ENCODE measurements at regions not wholly inside any gene's neighbourhood (a gene's known extent, or its start where the extent isn't known, plus 50 kb on each side); places are given as distances from the start of the nearest gene placed in this dataset.

DNA sequence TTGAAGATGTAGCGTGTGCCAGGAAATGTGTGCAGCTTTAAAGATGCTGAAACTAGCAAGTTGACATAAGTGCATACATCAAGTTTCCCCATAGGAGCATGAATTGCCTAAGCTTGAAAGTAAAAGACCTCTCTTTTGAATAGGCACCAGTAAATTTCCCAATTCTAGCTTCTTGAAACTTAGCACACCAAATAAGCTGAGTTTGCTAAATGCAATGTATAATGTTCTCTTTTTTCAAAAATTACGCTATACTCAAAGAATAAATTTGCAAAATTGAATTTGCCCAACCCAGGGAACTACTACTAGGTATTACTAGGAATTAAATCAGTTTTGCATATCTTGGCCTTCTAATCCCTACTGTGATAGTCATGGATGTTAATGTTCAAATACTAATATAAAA, 923.9 kb upstream of the LCORL start:
- no peak for DNase-seq (ENCODE audit: low spot score)

DNA sequence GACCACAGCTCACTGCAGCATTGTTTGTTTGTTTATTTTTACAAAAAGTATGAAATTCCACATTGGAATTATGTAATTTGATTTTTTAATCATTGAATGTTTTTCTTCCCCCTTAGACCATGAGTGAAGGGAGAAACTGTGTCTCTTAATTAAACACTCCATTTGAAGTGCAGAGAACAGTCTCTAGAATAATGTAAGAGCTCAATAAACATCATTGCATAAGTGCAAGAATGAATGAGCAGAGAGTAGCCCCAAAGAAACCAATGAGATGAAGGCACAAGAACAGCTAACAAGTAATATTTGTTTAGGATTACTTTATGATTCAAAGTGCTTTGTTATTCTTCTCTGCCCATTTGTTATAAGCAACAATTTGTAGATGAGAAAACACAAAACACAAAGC, 921.3 kb upstream of the LCORL start:
- no peak for DNase-seq (ENCODE audit: low spot score)

DNA sequence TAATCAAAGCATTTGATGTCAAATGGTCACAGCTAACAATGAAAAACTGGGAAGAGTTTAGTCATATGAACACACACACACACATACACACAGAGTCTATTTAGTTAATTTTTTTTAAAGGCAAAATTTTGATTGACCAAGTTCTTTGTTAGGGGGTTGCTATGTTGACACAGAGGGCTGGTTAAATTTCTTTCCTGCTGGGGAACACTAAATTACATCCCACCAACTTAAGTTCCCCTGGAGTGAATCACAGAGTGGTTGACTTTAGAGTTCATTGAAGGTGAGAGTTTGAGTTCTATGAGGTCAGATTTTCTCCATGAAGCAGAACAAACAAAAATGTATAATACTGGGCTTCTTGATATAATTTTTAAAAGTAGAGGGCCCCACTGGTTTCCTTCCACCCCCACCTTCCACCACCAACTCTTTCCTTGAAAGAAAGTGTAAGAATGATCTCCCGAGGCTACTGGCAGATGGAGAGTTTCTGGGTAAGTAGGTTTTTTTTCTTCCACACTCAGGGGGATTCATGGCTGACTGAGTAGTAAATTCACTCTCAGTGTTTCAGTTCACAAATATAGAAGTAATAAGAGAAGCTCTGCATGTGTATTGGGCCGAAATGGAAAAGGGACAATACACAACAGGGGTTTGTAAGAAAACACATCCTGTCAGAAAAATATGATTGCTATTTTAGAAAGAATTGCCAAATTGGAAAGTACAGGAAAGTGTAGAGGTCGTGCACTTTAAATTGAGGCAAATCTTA, 917.0 kb upstream of the LCORL start:
- no peak for DNase-seq (ENCODE audit: low spot score)

DNA sequence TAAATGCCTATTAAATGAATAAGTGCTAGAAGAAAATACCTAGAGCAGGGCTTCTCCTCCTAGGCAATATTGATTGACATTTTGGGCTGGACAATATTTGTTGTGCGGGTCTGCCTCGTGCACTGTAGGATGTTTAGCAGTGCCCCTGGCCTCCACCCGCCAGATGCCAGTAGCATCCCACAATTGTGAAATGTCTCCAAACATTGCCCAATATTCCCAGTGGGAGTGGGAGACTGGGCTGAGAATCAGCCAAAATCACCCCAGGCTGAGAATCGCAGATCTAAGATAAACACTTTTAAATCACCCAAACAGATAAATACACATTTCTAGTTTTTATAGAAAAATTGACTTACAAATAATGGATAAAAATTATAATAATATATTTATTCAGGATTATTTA, 916.2 kb upstream of the LCORL start:
- DNase-seq (ENCODE audit: low spot score): no peak

DNA sequence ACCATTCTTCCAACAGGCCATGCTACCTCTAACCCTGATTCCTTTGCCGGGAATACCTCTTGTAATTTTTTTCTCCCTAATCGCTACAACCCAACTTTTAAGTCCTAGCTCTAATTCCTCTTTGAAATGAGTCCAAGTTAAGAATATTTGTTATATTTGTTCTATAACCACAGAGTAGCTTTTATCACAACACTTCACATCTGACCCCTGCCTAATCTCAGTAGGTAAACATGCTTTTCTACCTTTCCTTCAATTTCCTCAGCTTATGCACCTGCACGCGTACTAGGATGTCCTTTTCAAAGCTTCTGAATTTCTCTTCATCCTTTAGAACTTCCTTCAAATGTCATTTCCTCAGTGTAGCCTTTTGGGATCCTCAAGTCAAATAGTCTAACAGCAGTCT, 915.5 kb upstream of the LCORL start:
- DNase-seq (ENCODE audit: low spot score): no peak

DNA sequence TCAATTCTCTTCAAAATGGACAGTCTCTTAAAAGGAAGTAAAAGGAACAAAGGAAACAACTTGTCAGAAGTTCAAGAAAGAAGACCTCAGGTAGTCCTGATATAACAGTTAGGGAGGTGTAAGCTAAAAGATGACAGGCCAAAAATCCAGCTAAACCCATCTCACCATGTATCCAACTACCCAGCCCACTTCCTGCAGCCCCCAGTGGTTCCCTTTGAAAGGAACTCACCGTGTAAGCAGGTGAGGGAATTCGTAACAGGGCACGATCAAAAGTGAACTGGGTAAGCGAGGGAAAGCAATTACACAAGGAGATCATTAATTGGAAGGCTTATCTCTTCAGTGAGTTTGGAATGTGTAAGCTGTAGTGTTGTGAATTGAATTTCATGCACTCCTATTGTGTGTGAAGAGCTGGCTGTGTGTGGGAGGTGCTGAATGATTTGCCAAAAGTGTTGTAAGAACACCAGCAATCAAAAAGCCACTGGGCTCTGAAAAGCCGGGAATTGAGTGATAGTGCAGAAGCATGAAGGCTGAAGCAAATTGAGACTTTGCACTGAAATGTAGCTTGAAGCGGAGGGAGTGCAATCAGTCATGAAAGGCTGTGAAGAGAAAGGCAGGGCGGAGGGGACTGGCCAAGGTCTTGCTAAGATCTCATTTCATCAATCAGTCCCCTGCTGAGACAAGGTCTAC, 914.2 kb upstream of the LCORL start:
- DNase-seq (ENCODE audit: low spot score): no peak

DNA sequence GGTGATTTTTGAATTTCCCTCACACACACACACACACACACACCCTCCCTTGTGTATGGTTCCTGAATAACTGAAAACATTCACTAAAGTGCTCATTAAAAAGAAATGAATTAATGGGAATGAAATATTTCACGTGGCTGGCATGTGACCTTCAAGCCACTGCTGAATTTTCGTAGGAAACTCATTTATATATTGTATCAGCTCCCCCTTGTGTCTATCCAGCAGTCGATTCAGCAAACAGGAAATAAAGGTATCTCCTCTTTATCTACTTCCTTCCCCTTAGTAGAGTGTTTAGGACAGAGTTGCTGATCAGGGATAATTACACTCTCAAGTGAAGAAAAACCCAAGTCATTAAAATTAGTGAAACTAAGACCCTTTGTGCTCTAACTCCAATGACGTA, 912.6 kb upstream of the LCORL start:
- no peak for DNase-seq (ENCODE audit: low spot score)

DNA sequence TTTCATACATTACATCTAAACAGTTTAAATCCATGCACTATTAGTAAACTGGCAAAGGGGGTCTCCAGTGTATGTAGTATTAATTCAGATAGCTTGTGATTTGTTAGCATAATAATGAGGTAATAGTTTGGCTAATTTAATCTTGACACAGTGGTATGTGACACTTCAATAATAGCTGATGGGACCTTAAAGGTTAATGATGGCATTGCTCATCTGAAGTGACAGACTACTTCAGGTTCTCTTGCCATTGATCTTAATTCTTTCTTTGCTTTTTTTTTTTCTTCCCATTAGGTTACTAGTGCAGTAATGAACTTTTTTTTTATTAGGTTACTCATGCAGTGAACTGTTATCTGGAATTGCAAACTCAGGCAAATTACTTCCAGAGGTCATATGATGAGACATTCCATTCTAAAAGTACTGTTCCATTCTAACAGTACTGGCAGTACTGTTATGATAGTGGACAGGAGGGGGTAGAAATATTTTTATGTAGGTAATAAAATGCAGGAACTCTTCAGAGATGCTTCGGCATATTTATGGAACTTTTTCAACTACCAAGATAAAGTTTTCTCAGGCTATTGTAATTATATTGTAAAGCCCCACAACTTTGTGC, 911.3 kb upstream of the LCORL start:
- DNase-seq (ENCODE audit: low spot score): no peak

DNA sequence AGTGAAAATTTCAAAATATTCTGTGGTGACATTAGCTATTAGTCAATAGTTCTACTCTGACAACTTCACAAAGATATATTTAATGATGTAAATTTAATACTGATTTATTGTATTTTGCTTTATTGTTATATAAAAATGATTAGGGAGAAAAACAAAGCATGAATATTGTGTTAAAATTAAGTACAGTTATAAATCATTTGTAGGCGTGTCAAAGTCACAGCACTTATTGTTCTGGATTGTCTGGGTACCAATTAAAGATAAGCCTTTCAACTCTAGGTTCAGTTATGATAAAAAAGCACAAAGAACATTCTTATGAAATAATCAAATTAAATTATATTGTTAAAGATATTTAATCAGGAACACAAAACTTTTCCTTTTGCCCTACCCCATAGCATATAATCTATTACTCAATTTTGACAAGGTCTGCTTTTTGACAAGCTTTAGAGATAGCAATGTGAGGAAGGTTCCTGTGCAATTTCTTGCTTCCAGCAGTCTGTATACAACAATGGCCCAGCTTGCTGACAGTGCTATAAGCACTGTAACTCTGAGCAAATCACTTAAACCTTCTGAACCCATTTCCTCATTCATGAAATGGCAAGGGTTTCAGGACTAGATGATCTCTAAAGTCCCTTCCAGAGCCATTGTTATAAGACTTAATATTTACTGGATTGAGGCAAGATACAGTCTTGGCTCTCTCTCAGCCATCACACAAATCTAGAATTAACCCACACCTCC, 910.3 kb upstream of the LCORL start:
- no peak for DNase-seq (ENCODE audit: low spot score)

DNA sequence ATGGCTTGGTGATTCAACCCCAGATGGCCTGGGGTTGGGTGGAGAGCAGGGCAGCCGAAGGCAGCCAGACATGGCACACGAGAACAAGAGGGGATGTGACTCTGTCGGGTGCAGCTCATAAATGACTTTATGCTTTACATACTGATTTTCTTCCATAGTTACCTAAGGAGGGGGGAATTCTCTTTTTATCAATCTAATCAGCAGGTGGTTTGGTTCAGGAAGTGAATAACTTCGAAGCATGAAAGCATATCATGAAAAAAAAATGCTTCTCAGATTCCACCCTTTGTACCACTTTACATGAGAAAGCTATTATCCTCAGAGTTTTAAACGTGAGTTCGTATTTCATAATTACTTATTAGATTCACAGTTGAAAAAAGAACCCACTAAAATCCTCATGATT, 908.9 kb upstream of the LCORL start:
- no peak for DNase-seq (ENCODE audit: low spot score)

DNA sequence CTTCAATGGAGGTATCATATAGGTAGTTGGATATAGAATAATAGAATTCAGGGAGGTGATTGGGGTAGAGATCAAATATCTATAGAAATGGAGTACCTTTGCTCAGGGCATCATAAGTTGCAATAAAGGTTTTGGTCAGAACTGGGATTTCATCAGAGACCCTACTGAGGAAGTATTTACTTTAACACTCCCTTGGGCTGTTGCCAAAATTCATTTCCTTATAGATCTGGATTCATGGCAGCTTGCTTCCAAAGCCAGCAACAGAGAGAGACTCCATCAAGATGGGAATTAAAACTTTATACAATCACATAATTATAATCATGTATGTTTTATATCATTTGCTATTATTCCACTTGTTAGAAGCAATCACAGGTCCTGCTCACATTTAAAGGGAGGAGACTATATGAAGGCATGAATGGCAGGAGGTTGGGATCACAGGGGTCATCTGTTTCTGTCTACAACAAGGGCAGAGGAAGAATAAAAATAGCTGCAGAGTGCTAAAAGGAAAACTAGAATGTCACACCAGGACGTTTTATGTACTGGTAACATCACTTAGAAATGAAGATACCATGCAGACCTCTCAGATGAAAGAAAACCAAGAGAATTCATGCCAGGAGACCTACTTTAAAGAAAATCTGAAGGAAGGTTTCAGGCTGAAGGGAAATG, 902.1 kb upstream of the LCORL start:
- DNase-seq (ENCODE audit: low spot score): no peak

DNA sequence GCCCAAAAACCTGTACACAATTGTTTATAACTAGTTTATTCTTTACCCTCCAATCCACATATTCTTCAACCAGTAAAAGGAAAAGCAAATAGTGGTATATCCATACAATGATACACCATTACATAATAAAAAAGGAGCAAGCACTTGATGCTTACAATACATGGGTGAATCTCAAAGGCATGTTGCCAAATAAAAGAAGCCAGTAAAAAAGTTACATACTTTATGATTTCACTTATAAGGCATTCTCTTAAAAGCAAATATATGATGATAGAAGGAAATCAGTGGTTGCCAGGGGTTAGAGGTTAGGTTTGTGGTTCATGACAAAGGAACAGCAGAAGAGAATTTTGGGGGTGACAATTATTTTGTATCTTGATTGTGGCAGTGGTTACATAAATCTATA, 896.1 kb upstream of the LCORL start:
- DNase-seq (ENCODE audit: low spot score): no peak

DNA sequence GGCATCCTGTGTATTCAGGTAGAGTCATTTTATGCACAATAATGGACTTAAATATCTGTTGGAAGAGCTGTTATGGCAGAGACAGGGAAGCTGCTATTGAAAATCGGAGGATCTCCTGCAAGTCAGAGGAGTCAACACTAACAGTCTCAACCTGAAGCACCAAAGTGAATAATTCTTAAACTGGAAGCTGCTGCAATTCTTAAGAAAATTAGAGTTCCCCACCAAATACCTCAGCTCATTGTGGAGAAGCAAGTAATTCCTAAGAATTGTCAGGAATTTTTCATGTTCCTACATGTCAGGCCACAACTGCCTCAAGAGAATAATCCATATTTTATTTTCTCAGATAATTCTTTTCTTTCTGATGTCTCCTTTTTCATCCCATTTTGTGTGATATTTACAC, 892.6 kb upstream of the LCORL start:
- no peak for DNase-seq (ENCODE audit: low spot score)

DNA sequence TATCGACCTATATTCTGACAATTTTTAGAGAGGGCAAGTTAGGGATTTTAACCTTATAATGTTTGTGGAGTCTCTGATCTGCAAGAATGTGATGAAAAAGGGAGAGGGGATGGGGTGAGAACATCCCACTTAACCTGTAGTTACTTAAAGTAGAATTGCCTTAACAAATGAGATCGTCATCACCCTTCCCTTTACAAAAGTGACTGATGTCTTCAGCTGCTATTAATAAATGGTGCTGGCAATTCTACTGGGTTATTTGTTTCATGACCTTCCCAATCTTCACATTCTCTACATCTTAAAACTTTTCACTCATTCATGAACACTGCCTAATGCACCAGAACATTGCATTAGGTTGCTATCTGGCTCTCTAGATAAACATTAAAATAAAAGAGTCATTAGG, 873.4 kb upstream of the LCORL start:
- no peak for DNase-seq (ENCODE audit: low spot score)

DNA sequence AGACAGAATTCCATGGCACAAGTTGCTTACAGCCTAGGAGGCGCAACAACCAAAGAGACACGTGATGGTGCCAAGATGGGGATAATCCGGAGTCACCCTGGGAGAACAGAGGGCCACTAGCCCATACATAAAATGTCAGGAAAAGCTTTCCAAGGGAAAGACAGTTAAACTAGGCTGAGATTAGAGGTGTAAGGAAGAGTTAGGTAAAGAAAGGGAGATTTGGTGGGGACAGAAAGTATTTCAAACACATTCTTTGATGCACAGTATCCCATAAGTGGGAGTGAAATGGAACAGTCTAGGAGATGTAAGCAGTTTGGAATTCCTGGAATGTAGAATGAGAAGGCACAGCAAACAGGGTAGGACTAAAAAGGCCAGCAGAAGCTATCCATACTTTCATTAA, 860.9 kb upstream of the LCORL start:
- no peak for DNase-seq (ENCODE audit: low spot score)

DNA sequence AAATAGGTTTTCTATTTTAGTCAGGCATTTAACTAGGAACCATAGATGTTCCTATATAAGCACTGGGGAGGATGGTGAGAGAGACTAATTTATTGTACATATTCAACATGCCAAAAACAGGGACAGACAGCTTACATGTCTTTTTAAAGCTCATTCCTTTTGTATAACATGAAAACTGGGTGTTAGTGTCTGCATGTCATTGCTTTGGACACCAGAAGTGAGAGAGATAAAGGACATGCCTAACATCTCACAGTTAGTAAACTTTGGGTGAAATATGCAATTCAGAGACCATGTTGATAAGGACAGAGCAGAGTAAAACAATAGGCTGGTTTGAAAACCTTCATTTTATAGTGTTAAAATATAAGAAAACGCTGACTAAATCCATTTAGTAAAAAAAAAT, 860.0 kb upstream of the LCORL start:
- DNase-seq (ENCODE audit: low spot score): no peak

DNA sequence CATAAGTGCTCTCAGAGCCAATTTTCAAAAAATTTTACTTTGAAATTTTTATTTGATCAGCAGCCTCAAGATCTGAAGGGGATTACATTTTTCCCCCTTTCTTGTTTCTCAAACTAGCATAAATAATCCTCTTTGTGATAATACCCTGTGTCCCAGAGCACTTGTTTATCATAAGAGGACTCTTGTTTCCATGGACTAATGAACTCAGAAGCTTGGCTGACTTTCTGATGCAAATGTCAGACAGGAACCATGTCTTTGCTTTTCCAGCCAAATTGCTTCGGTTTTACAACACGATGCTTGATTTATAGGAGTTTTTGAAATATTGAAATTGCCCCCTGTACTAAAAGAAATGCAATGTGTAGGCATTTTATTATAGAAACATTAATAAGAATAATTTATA, 859.3 kb upstream of the LCORL start:
- no peak for DNase-seq (ENCODE audit: low spot score)

DNA sequence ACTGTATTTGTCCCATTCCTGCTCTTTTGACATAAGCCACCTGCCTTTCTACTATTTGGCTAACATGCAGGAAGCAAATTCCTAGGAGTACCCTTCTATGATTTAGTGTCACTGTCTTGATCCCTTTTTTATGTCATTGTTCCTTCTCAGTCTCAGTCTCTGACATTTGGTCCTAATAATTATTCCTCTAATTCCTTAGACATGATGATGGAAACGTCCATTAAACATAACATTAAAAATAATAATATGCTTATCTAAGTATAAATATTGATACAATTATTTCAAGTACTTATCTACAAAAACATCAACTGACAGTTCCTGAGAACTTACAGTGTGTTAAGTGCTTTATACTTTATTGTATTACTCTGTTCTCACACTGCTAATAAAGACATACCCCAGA, 857.0 kb upstream of the LCORL start:
- no peak for DNase-seq (ENCODE audit: low spot score)

DNA sequence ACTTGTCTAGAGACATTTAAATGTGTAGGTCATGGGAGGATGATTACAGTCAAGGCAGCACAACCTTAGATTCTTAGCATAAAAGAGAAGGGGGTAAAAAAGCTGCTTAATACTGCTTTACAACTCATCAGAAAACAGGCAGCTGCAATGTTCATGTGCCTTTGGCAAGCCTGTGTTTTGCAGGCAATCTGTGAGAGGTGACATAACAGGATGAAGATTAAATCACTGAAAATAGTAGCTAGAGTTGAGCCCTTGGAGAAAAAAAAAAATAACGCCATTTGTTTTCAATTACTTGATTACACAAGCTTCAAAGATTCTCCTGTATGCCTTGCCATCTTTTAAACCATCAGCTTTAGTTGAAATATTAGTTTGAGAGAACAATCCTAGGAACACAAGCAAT, 847.6 kb upstream of the LCORL start:
- no peak for DNase-seq (ENCODE audit: low spot score)

DNA sequence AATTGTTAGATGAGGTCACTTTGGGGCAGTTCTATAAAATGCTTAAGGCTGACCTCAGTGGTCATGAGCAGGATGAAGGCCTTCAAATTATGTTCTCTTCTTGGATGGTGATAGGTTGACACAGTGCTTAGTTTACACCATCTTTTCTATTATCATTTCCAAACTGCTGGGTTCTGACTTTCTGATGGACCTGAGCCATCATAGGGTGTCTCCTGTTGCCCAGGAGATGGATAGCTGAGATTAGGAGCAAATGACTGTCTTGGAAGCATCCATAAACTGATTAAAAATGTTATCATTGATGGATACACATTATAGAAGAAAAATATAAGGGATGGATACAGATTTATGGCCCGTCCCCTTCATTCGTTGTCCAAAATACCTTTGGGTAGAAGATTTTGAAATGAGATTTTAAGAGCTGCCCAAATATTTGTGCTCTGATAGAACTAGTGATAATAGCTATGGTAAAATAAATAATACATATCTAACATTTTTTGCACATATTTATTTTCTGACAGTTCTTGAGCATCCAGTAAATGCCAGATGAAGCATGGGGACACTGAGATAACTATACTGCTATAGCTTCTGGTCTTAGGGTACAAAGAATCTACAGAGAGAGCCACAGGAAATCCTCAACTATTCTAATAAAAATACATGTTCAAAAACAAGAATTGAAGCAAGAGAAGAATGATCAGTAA, 839.4 kb upstream of the LCORL start:
- no peak for DNase-seq (ENCODE audit: low spot score)

DNA sequence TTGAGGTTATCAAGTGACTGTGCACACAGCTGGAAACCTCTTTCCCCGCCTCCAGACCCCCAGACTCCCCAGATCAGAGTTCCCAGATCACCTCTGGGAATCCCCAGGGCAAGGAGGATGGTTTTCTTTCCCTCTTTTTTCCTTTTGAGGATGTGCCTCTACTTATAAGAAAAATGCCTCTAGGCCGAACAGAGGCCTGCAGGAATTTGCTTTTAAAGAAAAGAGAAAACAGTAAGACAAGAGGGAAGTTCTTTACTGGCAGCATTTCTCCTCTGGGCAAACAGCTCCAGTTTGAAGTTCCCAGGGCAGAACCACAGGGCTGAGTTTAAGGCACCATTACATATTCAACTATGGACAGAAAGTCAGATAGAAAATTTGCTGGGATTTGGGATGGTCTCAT, 837.9 kb upstream of the LCORL start:
- no peak for DNase-seq (ENCODE audit: low spot score)
